Superior temporal gyrus (tissue), 1 donor: ENCODE measurements at regions not wholly inside any gene's neighbourhood (a gene's known extent, or its start where the extent isn't known, plus 50 kb on each side); places are given as distances from the start of the nearest gene placed in this dataset.
"Not testable (repeated sequence)": the region's sequence is repeated elsewhere in the genome, so short reads cannot be mapped to it uniquely, and the experiment has no call there.

Source experiments
- DNase-seq: peaks from one replicate; pipeline ENCODE4 v3.0.0-alpha.2; 2016; ENCODE audit errors: extremely low spot score

- DNase-seq: no peak
Measured at GRCh38 chr12:34606749-34607519, 584.6 kb downstream of the ALG10 start.

- DNase-seq: no peak
Measured at GRCh38 chr12:34607520-34608195, 585.4 kb downstream of the ALG10 start.

- not testable (repeated sequence) for DNase-seq
Measured at GRCh38 chr12:34613988-34614387, 591.7 kb downstream of the ALG10 start.

GRCh38 chr12:34625116-34625515 is 602.8 kb downstream of the ALG10 start:
- peak; percentile 16 for DNase-seq

- no peak for DNase-seq
Measured at GRCh38 chr12:34626363-34627157, 604.3 kb downstream of the ALG10 start.
